GM10266 (cell line): ENCODE measurements at regions not wholly inside any gene's neighbourhood (a gene's known extent, or its start where the extent isn't known, plus 50 kb on each side); places are given as distances from the start of the nearest gene placed in this dataset.

Experiments
- DNase-seq: peaks from one replicate; pipeline ENCODE4 v3.0.0; 2012; ENCODE audit errors: extremely low spot score
- CTCF ChIP-seq: IDR thresholded peaks from 2 replicates; pipeline ENCODE4 v1.5.1; 2012; ENCODE audit warnings: mild to moderate bottlenecking, low read depth; ENCODE audit not compliant: control insufficient read depth, insufficient read depth; ENCODE audit errors: missing control alignments

DNA sequence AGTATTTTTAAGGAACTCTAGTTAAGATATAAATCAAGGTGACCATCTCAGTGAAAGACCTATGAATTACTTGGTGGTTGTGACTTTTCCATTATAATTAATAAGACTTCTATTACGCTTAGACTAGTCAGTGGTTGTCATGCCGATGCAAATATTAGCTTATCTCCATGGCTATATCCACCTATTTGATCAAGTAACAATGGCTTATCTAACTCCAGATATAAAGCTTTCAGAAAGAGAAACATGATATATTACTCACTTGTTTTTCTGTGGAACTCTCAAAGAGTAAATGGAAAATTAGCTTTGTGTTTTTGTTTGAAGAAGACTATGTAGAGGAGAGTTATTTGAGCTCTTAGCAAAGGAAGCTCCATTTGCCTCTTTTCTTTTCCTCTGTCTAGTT is 323.8 kb upstream of the DCN start:
- no peak for DNase-seq
- no peak for TF ChIP-seq CTCF

DNA sequence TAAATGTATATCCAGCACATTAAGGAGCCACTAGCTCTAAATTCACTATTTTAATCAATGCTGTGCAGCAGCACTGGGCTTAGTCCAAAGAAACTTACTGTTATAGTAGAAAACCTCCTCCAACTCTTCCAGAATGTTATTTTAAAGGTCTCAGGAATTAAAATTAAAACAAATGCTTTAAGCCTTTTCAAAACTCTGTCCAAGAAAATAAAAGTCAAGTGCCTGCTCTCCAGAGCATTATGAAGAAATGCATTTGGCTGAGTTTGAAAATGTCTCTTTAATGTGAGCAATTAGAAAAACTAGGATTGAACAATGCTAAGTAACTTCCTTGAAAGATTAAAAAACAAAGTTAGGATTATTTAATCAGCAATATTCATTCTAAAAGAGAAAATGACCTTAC is 322.4 kb upstream of the DCN start:
- TF ChIP-seq CTCF: no peak
- no peak for DNase-seq

DNA sequence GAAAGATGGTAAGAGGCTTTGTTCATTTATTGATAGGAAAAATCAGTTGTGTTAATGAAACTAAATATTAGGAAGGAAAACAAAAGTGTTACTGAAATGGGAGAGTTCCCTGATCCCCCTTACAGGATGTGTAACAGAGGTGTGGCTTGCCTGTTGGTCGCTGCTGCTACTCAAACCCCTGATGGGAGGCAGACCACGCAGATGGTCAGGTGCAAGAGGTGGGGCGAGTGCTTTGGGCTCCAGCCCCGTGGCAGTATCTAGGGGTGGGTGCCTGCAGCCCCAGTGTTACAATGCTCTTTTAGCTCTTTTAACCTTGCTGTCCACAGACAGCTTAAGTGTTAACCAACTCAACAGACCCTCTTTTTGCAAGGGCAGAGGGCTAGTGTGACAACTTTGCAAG is 319.6 kb upstream of the DCN start:
- DNase-seq: no peak
- TF ChIP-seq CTCF: no peak

DNA sequence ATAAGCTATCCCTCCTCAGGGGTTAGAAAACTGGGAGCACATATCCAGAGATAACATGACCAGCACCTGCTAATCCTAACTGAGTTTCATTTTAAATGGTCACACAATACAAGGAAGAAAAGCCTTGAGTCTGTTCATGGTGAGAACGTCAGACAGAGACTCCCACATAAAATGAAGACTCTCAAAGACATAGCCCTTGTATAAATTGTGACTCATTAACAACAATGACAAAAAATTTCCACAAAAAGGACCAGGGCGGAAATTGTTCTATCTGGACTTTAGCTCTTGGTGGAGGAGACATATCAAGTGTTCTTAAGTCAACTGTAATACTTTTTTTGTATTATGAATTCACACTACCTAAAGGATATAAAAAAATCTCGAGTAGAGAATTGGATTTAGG is 313.7 kb upstream of the DCN start:
- no peak for TF ChIP-seq CTCF
- no peak for DNase-seq

DNA sequence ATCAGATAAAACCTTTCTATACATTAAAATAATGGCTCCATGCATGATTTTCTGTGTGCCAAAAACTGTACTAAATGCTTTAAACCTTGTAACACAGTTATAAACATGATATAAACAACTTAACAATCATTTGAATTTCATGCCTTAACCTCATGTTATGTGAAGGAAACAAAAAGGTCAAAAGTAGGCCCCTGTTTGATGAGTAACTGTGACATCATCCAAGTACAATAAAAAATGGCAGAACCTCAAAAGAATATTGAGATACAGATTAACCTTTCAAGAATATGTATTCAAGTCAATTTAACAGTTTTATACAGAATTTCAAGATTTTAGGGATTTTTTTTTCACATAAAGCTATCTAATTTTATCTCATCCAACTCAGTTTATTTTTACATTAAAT is 310.7 kb upstream of the DCN start:
- no peak for TF ChIP-seq CTCF

DNA sequence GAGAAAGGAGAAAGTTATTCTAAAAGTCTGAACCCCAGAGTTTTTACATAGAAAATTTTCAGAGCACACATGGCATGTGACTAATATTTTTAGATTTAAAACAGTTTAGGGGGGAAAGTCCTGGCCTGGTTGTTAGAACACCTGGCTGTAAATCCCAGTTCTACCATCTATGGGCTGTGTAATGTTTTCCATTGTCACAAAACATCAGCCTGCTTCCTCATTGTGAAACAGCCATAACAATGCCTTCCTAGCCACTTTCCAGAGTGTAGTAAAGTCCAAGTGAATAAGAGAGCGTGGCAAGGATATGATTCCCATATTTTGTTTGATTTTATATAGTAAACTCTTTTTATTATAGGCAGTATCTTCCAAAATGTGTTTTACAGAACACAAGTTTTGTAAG is 310.0 kb upstream of the DCN start:
- no peak for TF ChIP-seq CTCF
- DNase-seq: no peak

More for the DNA sequence above, 310.7 kb upstream of the DCN start:
- no peak for DNase-seq

DNA sequence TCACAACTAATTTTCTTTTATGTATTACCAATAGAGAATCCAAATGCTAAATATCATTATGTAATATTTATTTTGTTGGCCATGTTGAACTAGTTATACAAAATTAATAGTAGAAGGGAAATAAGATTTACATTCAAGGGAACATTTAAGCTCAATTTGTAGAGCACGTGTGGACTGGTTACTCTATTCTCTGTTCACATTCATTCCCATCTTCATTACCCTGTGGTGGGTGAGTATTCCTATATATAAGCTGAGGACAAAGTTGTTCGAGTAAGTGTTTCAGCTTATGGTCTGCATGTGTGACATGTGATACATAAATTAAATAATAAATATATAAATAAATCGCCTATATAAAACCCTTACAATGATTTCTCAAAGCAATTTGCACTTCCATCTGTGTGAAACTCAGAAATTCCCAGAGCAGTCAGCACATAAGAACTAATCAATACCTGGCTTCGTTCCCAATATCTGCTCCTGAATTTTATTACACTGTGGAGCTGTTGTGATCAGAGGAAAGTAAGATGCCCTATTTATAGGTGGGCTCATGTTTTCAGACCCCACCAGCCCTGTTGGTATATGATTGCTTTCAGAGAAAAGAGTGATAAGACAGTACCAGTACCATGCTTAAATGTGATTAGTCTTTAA is 308.2 kb upstream of the DCN start:
- no peak for TF ChIP-seq CTCF
- no peak for DNase-seq
